Skin of body (tissue), 1 donor: ENCODE measurements at regions not wholly inside any gene's neighbourhood (a gene's known extent, or its start where the extent isn't known, plus 50 kb on each side); places are given as distances from the start of the nearest gene placed in this dataset.
A peak's percentile ranks its signal among the peaks of the same experiment; 100 is the strongest.
"Not testable (repeated sequence)": the region's sequence is repeated elsewhere in the genome, so short reads cannot be mapped to it uniquely, and the experiment has no call there.

Experiments
- DNase-seq: peaks from one replicate; lab custom pipeline; 2025; lab: John Stamatoyannopoulos, UW

GRCh38 chr16:72598696-72599095 is 426.7 kb upstream of the PMFBP1 start:
- no peak for DNase-seq

- DNase-seq: no peak
Observed at GRCh38 chr16:72597938-72598337, 426.0 kb upstream of the PMFBP1 start.

- DNase-seq: no peak
Observed at GRCh38 chr16:72596373-72596772, 424.4 kb upstream of the PMFBP1 start.

GRCh38 chr16:72590151-72590937 is 418.4 kb upstream of the PMFBP1 start:
- DNase-seq: peak; percentile 26

- no peak for DNase-seq
Observed at GRCh38 chr16:72588551-72588950, 416.6 kb upstream of the PMFBP1 start.

- not testable (repeated sequence) for DNase-seq
Observed at GRCh38 chr16:72578061-72578460, 406.1 kb upstream of the PMFBP1 start.

GRCh38 chr16:72576189-72576588 is 404.2 kb upstream of the PMFBP1 start:
- no peak for DNase-seq

- no peak for DNase-seq
Observed at GRCh38 chr16:72569677-72570076, 397.7 kb upstream of the PMFBP1 start.

- no peak for DNase-seq
Observed at GRCh38 chr16:72568502-72568901, 396.5 kb upstream of the PMFBP1 start.

- DNase-seq: no peak
Observed at GRCh38 chr16:72566174-72566573, 394.2 kb upstream of the PMFBP1 start.

GRCh38 chr16:72565106-72565505 is 393.2 kb upstream of the PMFBP1 start:
- DNase-seq: no peak

GRCh38 chr16:72560617-72561016 is 388.7 kb upstream of the PMFBP1 start:
- no peak for DNase-seq

GRCh38 chr16:72558501-72558900 is 386.5 kb upstream of the PMFBP1 start:
- DNase-seq: no peak

GRCh38 chr16:72554935-72555334 is 383.0 kb upstream of the PMFBP1 start:
- DNase-seq: no peak

GRCh38 chr16:72552654-72553053 is 380.7 kb upstream of the PMFBP1 start:
- no peak for DNase-seq

- no peak for DNase-seq
Observed at GRCh38 chr16:72551649-72552048, 379.7 kb upstream of the PMFBP1 start.

- no peak for DNase-seq
Observed at GRCh38 chr16:72549878-72550277, 377.9 kb upstream of the PMFBP1 start.

- no peak for DNase-seq
Observed at GRCh38 chr16:72542102-72542501, 370.1 kb upstream of the PMFBP1 start.

- DNase-seq: peak; percentile 27
Observed at GRCh38 chr16:72537664-72538063, 365.7 kb upstream of the PMFBP1 start.

- DNase-seq: no peak
Observed at GRCh38 chr16:72536723-72537435, 364.9 kb upstream of the PMFBP1 start.

GRCh38 chr16:72532906-72533410 is 361.0 kb upstream of the PMFBP1 start:
- DNase-seq: peak; percentile 11

- no peak for DNase-seq
Observed at GRCh38 chr16:72530434-72530833, 358.5 kb upstream of the PMFBP1 start.

- DNase-seq: no peak
Observed at GRCh38 chr16:72523087-72523486, 351.1 kb upstream of the PMFBP1 start.
